Osteocyte (in vitro differentiated cells): ENCODE measurements at regions not wholly inside any gene's neighbourhood (a gene's known extent, or its start where the extent isn't known, plus 50 kb on each side); places are given as distances from the start of the nearest gene placed in this dataset.
"Not testable (repeated sequence)": the region's sequence is repeated elsewhere in the genome, so short reads cannot be mapped to it uniquely, and the experiment has no call there.

ENCODE experiments used
- DNase-seq: peaks from one replicate; pipeline ENCODE4 v3.0.0; 2021; ENCODE audit warnings: mixed read lengths; ENCODE audit not compliant: unreplicated experiment; ENCODE audit errors: extremely low spot score
- H3K27ac Mint-ChIP-seq: one replicate; pipeline ENCODE4 v1.8.0; 2021; ENCODE audit warnings: mild to moderate bottlenecking, mixed read lengths; ENCODE audit not compliant: unreplicated experiment
- H3K27me3 Mint-ChIP-seq: one replicate; pipeline ENCODE4 v1.8.0; 2021; ENCODE audit warnings: mixed read lengths; ENCODE audit not compliant: unreplicated experiment
- H3K36me3 Mint-ChIP-seq: one replicate; pipeline ENCODE4 v1.8.0; 2021; ENCODE audit warnings: mixed read lengths; ENCODE audit not compliant: unreplicated experiment
- H3K4me1 Mint-ChIP-seq: one replicate; pipeline ENCODE4 v1.8.0; 2021; ENCODE audit warnings: mixed read lengths; ENCODE audit not compliant: unreplicated experiment
- H3K4me3 Mint-ChIP-seq: one replicate; pipeline ENCODE4 v1.8.0; 2021; ENCODE audit warnings: mild to moderate bottlenecking, moderate library complexity, mixed read lengths; ENCODE audit not compliant: unreplicated experiment
- H3K9me3 Mint-ChIP-seq: one replicate; pipeline ENCODE4 v1.8.0; 2021; ENCODE audit warnings: mixed read lengths; ENCODE audit not compliant: unreplicated experiment
- CTCF ChIP-seq: fragments of 200-600 bp; sonication (generic); IDR thresholded peaks from 2 replicates; pipeline ENCODE4 v1.5.0; 2021; ENCODE audit warnings: antibody characterized with exemption, mild to moderate bottlenecking, moderate library complexity

DNA sequence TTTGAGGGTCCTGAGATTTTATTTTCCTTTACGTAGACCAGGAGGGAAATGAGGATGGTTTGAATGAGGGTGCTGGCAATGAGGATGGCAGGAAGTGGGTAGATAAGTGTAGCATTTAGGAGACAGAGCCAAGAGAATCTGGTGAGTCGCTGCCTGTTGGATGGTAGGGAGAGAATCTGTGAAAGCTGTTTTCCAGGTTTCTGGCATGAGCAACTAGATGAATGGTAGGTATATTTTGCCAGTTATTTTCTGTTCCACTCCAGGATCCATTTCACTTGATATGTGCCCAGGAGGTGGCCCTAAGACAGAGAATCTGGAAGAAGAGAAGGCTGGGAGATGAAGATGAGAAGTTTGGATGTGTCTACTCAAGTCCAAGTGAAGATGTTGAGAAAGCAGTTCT, 63.3 kb upstream of the VIPR2 start:
- H3K4me1 Mint-ChIP-seq: no peaks in the 10 kb centered on the region

DNA sequence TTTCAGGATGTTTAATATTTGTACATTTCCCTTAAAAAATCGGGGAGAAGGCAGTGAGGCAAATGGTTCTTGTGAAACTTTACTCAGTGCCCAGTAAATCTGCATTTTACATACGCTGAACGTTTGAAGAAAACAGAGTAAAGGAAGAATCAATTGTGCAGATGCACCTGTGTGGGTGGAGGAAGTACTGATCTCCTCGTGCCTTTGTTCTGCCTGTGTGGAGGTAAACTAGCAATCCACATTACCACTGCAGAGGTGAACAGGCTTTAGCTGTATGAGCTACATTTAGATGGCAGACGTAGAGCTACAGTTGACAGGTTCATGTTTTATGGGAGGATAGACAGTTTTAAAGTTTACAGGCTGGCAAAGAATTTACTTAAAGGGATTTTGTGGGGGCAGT, 62.7 kb upstream of the VIPR2 start:
- DNase-seq: no peak
- no peak for TF ChIP-seq CTCF
- Mint-ChIP-seq H3K27me3 (no peaks in the 10 kb centered on the region), H3K4me3 (no peak overlapping the region), H3K4me1 (no peaks in the 10 kb centered on the region), H3K27ac (no peak overlapping the region), H3K9me3 (peaks cover 19% of the 10 kb centered on the region), H3K36me3 (no peaks in the 10 kb centered on the region)

More for the DNA sequence above, 63.3 kb upstream of the VIPR2 start:
- H3K27ac Mint-ChIP-seq: no peak overlapping the region
- no peaks in the 10 kb centered on the region for H3K36me3 Mint-ChIP-seq
- H3K4me3 Mint-ChIP-seq: no peak overlapping the region
- TF ChIP-seq CTCF: no peak
- H3K27me3 Mint-ChIP-seq: no peaks in the 10 kb centered on the region
- no peak for DNase-seq
- H3K9me3 Mint-ChIP-seq: peaks cover 19% of the 10 kb centered on the region

DNA sequence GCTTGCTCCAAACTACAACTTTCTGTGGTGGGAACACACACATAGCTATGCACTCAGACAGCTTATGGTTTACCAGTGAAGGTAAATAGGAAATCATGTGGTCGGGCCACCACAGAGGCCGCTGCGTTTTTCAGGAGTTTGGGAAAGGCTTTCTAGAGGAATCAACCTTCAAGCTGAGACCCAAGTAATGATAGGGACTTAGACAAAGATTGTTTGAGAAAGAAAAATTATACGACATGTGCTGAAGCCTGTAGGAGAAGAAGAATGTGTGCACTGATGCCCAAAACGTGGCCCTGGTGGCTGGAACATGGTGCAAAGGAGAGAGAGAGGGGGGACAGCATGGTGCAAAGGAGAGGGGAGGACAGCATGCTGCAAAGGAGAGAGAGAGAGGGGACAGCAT, 61.2 kb upstream of the VIPR2 start:
- Mint-ChIP-seq H3K36me3 (no peaks in the 10 kb centered on the region), H3K4me3 (no peak overlapping the region), H3K27me3 (no peaks in the 10 kb centered on the region), H3K9me3 (peaks cover 25% of the 10 kb centered on the region), H3K27ac (no peak overlapping the region), H3K4me1 (no peaks in the 10 kb centered on the region)
- DNase-seq: no peak
- no peak for TF ChIP-seq CTCF

- Mint-ChIP-seq H3K4me3 (no peak overlapping the region), H3K27me3 (no peaks in the 10 kb centered on the region), H3K9me3 (peaks cover 21% of the 10 kb centered on the region), H3K4me1 (no peaks in the 10 kb centered on the region), H3K27ac (no peak overlapping the region), H3K36me3 (no peaks in the 10 kb centered on the region)
- TF ChIP-seq CTCF: no peak
- no peak for DNase-seq
These were observed 60.0 kb upstream of the VIPR2 start for GRCh38 chr7:159204664-159205063.

DNA sequence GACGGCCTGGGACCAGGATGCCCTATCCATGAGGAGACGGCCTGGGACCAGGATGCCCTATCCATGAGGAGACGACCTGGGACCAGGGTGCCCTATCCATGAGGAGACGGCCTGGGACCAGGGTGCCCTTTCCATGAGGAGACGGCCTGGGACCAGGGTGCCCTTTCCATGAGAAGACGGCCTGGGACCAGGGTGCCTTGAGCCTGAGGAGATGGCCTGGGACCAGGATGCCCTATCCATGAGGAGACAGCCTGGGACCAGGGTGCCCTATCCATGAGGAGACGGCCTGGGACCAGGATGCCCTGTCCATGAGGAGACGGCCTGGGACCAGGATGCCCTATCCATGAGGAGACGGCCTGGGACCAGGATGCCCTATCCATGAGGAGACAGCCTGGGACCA, 58.6 kb upstream of the VIPR2 start:
- peaks cover 21% of the 10 kb centered on the region for H3K9me3 Mint-ChIP-seq
- not testable (repeated sequence) for H3K27me3 Mint-ChIP-seq

DNA sequence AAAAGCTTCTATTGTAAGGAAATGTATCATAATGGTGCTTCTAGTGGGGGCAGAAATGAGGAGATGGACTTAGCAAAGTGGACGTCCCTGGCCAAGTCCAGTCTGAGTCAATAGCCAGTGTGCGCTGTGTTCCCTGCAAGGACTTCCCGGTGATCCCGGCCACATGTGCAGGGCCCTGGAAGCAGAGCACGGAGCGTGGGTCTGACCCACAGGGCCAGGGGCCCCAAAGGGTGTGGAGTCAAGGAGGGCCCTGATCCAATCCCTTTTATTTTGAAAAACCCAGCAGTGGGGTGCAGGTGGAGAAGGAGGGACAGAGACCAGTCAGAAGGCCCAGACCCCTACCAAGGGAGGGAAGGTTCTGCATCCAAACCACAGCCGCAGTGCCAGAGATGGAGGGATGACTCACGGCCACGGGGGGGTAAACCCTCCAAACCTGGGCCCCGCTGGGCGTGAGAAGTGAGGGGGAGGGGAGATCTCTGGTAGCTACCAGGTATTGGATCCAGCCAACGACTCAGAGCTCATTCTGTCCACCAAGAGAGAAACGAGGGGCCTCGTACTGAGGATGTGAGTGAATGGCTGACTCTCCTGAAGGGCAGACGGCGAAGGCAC, 57.2 kb upstream of the VIPR2 start:
- H3K4me3 Mint-ChIP-seq: no peak overlapping the region
- DNase-seq: no peak
- no peaks in the 10 kb centered on the region for H3K36me3 Mint-ChIP-seq
- no peaks in the 10 kb centered on the region for H3K27me3 Mint-ChIP-seq
- H3K27ac Mint-ChIP-seq: no peak overlapping the region
- no peaks in the 10 kb centered on the region for H3K4me1 Mint-ChIP-seq
- no peak for TF ChIP-seq CTCF
- peaks cover 21% of the 10 kb centered on the region for H3K9me3 Mint-ChIP-seq

More for the DNA sequence above, 58.6 kb upstream of the VIPR2 start:
- not testable (repeated sequence) for H3K4me3 Mint-ChIP-seq, H3K4me1 Mint-ChIP-seq, DNase-seq, H3K27ac Mint-ChIP-seq, H3K36me3 Mint-ChIP-seq
